Activated T-cell treated with anti-CD3 and anti-CD28 coated beads, Interleukin-2, amount 50 U/mL, for 1 hour (primary cell): ENCODE measurements at regions not wholly inside any gene's neighbourhood (a gene's known extent, or its start where the extent isn't known, plus 50 kb on each side); places are given as distances from the start of the nearest gene placed in this dataset.
"Not testable (repeated sequence)": the region's sequence is repeated elsewhere in the genome, so short reads cannot be mapped to it uniquely, and the experiment has no call there.

Experiments
- DNase-seq: peaks from one replicate; pipeline ENCODE4 v3.0.0-alpha.2; 2020

GRCh38 chr4:18813055-18813454, 791.5 kb upstream of the LCORL start:
- DNase-seq: no peak

DNA sequence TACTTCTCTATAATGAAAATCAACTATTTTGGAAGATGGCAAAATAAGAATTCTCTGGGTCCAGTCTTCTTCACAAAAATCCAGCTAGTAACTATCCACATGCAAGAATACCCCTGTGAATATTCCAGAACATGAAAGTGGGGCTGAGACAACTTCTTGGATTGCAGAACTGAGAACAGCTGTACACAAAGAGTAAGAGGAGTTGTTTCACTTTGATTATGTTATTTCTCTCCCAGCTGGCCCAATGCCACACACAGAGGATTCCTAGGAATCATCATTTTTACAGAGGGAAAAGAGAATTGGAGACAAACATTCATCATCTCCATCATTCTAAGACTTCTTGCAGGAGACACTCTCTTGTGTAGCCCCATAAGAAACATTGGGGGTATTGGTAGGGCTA, 782.2 kb upstream of the LCORL start:
- no peak for DNase-seq

- DNase-seq: no peak
Measured at GRCh38 chr4:18798123-18798522, 776.6 kb upstream of the LCORL start.

GRCh38 chr4:18795794-18796193, 774.2 kb upstream of the LCORL start:
- no peak for DNase-seq

- DNase-seq: no peak
Measured at GRCh38 chr4:18777190-18777930, 755.8 kb upstream of the LCORL start.

DNA sequence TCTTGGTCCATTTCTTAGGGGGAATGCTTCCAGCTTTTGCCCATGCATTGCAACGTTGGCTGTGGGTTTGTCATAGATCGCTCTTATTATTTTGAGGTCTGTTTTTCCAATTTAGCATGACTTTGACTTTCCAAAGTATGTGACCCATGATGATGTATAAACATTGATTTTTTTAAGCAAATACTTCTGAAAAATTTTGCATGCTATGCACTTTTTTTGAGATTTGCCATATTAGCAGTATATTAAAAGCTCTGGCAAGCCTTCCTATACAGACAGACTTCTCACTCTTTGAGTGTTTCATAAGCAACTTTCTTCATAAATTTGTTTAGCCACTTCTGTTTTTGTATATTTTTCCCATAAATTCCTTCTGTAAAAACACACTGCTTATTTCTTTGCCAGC, 746.4 kb upstream of the LCORL start:
- no peak for DNase-seq

- no peak for DNase-seq
Measured at GRCh38 chr4:18756671-18757070, 735.1 kb upstream of the LCORL start.

DNA sequence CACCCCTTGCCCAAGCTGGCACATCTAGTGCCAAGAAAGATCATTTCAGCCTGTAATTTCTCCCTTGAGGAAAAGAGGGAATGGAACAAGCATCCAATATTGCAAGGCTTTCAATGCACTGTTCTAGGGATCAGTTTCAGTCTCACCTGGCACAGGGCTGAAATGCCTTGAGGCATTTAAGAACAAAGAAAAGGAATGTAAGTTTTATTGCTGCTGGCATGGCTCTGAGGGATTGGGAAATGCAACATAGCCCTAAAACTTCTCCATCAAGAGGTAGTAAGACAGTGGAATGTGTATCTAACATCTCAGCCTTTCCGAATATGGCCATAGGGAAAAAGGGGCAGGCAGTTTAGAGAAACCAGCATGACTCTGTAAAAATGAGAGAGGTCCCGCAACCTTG, 732.6 kb upstream of the LCORL start:
- DNase-seq: no peak

DNA sequence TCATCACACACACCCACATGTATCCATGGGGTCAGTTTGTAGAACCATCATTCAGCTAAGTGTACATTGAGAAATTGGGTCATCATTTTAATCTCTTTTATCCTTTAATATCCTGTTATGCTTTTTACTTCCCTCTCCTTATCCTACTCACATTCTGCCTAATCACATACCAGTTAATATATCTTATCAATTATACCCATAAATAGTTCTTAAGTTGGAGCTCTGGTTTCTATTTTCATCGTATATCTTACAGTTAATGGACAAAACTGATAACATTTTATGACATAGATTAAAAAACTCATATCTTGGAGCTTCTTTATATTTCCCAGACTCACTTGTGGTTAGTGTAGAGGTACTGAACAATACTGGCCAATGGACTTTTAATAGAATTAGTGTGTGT, 729.5 kb upstream of the LCORL start:
- no peak for DNase-seq

DNA sequence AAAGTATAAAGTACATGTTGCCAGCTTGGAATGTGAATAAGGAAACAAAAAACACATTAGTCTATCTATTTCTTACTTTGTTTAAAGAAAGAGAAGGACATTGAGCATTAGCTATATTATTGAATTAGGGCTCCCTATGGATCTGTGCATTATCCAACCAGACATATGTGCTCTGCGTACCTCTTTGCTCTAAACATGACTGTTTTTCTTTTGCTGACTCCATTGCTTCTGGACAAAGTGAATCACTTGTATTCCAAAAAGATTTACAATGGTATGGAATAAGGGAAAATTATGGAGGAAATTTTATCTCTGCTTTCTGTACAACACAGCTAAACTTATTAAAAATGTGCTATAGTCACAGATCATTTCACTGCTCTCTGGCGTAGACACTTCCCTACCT, 727.8 kb upstream of the LCORL start:
- no peak for DNase-seq

DNA sequence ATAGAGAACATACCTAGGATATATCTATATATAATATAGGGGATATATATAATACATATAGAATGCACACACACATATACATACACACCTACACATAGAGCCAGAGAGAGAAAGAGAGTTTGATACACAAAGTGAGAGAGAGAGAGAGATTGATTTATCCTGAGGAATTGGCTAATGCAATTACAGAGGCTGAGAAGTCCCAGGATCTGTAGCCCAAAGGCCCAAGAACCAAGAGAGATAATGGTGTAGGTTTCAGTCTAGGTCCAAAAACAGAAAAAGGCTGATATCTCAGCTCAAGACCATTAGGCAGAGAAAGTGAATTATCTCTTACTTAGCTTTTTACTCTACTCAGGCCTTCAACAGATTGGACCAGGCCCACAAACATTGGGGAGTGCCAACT, 715.0 kb upstream of the LCORL start:
- no peak for DNase-seq

GRCh38 chr4:18735740-18736268, 714.2 kb upstream of the LCORL start:
- no peak for DNase-seq

- no peak for DNase-seq
Measured at GRCh38 chr4:18734405-18734804, 712.9 kb upstream of the LCORL start.

DNA sequence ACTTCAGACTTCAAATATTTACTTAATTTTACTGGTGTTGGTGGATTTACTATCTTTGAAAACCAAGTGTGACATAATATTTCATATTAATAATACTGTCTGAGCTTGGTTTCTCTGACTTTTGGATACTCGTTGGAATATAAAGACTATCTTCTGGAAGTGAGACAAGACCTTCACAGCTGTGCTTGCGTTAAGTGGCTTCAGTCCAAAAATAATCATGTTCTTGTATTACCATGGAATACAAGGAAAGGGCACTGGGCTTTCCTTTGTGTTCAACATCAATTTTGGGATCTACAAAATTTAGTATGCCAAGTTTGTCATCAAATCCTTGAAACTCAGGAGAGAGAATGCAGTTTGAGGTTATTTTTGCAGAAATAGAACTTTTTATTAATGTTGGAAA, 712.4 kb upstream of the LCORL start:
- no peak for DNase-seq

GRCh38 chr4:18722748-18723191, 701.2 kb upstream of the LCORL start:
- DNase-seq: no peak

- no peak for DNase-seq
Measured at GRCh38 chr4:18698119-18698883, 676.7 kb upstream of the LCORL start.

GRCh38 chr4:18695733-18696527, 674.4 kb upstream of the LCORL start:
- no peak for DNase-seq

- DNase-seq: no peak
Measured at GRCh38 chr4:18691431-18692200, 670.1 kb upstream of the LCORL start.

- no peak for DNase-seq
Measured at GRCh38 chr4:18690291-18690955, 668.9 kb upstream of the LCORL start.

- DNase-seq: no peak
Measured at GRCh38 chr4:18689308-18690115, 668.0 kb upstream of the LCORL start.

GRCh38 chr4:18688351-18688750, 666.8 kb upstream of the LCORL start:
- not testable (repeated sequence) for DNase-seq
